GM18867 (cell line): ENCODE measurements at regions not wholly inside any gene's neighbourhood (a gene's known extent, or its start where the extent isn't known, plus 50 kb on each side); places are given as distances from the start of the nearest gene placed in this dataset.

Experiments used
- ATAC-seq: cut with Tn5 transposase; IDR thresholded peaks from one replicate; pipeline ENCODE4 v1.9.1; 2021; ENCODE audit warnings: mild to moderate bottlenecking, moderate library complexity; ENCODE audit not compliant: unreplicated experiment

GRCh38 chr4:77358315-77358928, 201.4 kb downstream of the CCNG2 start:
- ATAC-seq: peak; percentile 51

- ATAC-seq: no peak
These were observed 203.4 kb downstream of the CCNG2 start for GRCh38 chr4:77360451-77360850.

DNA sequence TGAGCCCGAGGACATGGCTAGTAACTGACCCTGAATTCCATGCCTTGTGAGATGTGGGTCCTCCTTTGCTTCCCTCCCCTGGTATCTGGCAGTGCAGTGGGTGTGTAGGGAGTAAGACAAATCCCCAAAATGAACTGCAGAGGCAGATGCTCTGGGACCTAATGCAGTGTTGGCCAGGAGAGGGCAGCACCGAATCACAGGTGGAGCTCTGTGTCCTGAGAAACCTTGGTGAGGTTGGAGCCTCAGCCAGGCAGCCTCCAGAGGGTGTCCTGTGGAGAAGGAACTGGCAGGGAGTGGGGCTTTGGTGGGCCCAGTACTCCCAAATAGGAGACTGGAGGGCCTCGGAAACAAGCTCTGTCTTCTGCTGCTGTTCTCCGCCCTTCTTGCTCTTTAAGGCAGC, 209.9 kb downstream of the CCNG2 start:
- peak; percentile 87 for ATAC-seq

- peak; percentile 75 for ATAC-seq
These were observed 210.6 kb downstream of the CCNG2 start for GRCh38 chr4:77367638-77368037.

DNA sequence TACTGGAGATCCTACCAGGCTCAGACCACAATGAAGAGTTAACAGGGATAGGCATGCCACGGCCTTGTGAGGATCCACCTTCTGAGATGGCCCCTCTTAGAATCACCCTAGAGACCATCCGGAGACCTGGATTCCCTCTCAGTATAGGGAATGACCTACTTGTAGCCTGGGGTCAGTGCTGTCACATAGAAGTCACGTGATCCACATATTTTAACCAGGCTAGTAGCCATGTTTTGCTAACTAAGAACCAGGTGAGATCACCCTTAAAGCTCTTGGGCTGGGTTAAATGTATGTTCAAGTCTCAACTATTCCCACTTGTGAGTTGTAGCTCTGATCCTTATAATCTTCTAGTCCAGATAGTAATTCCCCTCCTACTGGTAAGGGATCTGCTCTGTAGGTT, 215.4 kb downstream of the CCNG2 start:
- ATAC-seq: no peak

DNA sequence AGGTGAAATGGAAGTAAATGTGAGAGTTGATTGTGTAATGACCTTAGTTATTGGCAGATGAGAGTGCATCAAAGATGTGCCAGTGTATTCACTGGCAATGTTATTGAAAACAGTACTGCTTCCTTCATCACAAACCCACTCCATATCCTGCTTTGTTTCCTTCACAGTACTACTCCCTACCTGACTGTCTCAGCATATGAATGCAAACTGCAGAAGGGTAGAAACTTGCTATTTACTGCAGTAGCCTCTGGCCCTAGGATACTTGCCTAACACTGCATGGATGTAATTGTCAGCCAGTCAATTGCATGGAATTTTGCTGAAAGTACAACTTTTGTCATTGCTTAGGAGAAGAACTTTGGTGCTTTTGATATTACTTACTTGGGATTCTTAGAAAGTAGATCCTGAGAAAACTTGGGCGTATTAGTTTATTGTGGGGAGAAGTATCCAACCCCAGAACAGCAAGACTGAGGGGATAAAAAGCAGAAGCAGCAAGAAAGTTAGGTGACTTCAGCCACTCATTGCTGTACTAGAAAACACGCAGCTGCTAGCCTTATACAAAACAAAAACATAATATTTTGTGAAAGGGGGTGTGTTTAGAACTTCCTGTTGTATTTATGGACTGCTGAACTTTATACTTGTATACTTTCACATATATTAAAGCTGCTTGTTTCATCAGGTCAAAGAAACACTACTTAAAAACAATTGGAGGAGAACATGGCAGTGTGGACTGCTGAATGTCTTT, 219.0 kb downstream of the CCNG2 start:
- ATAC-seq: peak; percentile 70

DNA sequence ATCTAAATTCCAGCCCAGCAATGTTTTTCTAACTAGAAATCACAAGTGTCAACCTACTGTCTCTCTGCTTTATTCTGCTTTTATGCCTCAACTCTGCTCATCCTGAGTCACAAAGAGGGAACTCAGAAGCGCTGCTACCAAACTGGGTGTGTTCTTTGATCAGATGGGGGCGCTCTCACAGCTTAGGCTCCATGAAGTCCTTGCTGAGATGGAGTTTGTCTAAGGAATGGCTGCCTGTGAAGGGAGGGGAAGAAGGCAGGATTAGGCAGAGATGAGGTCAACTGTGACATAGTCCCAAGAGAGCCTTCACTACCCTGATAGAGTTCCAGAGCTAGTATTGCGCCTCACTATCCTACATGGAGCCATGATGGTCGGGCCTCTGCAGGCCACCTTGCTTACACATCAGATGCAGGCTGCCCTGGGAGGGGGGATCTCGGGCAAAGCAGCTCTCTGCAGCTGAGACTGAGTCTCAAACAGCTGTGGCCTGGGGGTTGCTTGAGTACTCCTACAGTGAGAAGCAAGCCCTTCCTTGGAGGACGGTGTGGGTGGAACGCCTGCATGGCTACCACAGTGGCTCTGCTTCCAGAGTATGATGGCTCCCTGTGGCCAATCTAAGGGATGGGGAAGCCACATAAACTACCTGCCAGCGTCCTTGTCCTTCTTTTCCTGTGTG, 219.9 kb downstream of the CCNG2 start:
- ATAC-seq: no peak

GRCh38 chr4:77384094-77384493, 221.5 kb upstream of the CXCL13 start:
- ATAC-seq: no peak

DNA sequence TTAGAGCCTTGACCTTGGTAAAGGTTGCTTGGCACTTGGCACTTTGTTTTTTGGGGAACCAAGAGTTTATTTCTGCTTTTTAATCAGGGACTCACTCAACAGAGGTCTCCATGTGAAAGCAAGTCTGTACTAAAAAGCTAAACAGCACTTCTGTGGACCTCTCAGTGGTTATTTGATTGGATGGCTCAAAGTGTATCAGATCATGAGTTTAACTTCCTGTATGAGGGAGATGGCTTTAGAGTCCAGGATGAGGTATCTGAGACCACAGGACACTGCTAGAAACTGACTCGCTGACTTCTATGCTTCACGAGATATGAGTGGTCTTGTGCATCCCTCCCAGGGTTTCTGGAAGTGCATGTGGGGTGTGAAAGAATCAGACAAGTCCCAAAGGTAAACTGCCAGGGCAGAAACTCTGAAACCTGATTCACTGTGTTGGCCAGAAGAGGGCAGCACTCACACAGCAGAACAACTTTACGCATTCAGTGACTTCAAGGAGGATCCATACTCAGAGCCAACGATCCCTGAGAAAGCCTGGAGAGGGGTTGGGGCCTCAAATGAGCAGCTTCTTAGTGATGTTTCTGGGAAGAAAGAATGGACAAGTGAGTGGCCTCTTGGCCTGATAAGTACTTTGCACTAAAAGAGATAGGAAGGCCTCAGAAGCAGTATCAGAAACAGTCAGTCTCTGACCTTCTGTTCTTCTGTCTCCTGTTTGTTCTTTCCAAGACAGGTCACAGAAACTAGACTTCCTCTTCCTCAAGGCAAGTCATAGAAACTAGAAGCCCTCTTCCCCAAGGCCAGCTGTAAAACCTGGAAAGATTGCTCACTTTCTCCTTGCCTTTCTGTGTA, 220.3 kb upstream of the CXCL13 start:
- ATAC-seq: peak; percentile 71

DNA sequence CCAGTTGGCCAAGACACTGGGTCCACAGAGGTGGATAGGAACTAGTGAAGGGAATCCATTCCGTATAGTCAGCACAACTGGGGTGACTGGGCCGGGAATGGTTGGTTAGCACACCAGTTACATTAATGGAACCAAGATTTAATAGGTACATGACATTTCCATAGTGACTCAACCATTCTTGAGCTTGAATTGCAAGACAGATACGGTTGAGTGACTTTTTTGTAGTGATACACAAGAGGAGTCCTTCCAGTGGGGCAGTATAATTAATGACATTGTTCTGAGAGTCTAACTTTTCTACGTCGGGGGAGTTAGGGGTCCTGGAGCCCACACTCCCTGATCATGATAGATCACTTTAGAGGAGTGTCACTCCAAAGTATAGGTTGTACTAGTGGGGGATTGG, 211.6 kb upstream of the CXCL13 start:
- ATAC-seq: no peak

- ATAC-seq: no peak
These were observed 210.1 kb upstream of the CXCL13 start for GRCh38 chr4:77395481-77395880.

GRCh38 chr4:77398256-77398655, 207.4 kb upstream of the CXCL13 start:
- ATAC-seq: no peak

DNA sequence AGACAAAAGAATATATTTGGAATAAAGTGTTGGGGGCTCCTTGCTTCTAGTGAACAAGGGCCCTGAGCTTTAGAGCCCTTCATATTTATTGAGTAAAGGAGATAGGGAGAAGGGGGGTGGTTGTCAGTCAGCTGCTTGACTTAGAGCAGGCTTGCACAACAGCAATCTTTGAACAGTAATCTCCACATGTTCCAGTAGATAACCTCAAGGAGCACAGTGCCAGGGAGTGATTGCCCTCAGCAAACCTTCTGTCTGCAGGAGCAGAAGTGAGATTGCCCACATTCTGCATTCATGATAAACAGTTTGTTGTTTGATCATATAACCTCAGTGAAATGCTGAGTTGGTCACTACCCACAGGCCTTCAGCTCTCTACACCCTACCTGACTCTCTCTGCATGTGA, 205.8 kb upstream of the CXCL13 start:
- no peak for ATAC-seq

GRCh38 chr4:77413766-77414165, 191.9 kb upstream of the CXCL13 start:
- no peak for ATAC-seq

DNA sequence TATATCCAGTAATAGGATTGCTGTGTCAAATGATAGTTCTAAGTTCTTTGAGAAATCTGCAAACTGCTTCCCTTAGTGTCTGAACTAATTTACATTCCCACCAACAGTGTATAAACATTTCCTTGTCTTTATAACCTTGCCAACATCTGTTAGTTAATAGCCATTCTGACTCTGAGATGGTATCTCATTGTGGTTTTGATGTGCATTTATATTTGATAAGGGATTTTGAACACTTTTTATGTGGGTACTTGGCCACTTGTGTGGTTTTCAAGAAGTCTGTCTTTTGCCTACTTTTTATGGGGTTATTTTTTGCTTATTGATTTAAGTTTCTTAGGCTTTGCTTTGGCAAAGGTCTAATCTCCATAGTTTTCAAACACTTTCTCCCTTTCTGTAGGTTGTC, 189.9 kb upstream of the CXCL13 start:
- no peak for ATAC-seq

DNA sequence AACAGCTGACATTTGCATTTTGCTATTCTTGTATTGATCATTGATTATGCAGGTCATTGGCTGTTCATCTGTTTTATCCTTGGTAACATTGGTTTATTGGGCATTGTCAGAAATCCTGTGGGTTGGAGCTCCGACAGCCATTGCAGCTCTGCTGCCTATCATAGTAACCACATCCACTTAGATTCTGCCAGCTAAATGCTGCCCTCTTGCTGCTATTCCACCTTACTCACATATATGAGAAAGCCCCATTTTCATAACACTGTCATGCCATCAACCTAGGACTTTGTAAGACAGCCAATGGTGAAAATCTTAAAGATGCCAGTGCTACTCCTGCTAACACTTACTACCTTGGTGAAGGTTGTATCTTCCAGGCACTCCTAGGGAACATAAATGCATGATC, 187.3 kb upstream of the CXCL13 start:
- ATAC-seq: peak; percentile 64

DNA sequence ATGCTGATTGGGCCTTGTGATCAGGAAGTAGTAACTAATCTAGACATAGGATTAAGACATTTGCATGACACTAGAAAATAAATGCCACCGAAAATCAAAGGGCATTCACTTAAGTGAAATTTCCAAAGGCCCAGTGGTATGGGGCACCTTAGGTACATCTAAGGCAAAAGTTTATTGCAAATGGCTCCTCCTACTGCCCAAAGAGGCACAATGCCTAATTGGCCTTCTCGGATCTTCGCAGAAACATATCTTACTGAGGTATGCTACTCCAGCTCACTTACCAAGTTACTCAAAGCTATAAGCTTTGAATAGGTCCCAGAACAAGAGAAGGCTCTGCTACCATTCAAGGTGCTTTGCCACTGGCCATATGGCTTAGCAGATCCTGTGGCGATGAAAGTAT, 174.8 kb upstream of the CXCL13 start:
- no peak for ATAC-seq

GRCh38 chr4:77431546-77431945, 174.1 kb upstream of the CXCL13 start:
- ATAC-seq: no peak

GRCh38 chr4:77432717-77433417, 172.8 kb upstream of the CXCL13 start:
- ATAC-seq: no peak

DNA sequence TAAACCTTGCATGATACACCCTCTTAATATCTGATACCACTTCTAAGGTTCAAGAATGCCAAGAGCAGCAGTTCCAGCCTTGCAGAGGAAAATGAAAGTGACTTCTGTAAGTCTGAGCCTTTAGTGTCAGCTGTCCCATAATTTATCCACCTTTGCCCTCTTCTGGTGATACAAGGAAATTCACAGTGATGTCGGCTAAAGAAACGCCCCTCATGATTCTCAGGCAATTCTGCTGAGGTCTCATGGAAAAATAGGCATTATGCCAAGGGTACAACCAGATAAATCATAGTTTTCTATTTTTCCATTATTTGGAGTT, 172.2 kb upstream of the CXCL13 start:
- peak; percentile 93 for ATAC-seq
